ENCODE measurements at regions not wholly inside any gene's neighbourhood (a gene's known extent, or its start where the extent isn't known, plus 50 kb on each side); places are given as distances from the start of the nearest gene placed in this dataset.

DNA sequence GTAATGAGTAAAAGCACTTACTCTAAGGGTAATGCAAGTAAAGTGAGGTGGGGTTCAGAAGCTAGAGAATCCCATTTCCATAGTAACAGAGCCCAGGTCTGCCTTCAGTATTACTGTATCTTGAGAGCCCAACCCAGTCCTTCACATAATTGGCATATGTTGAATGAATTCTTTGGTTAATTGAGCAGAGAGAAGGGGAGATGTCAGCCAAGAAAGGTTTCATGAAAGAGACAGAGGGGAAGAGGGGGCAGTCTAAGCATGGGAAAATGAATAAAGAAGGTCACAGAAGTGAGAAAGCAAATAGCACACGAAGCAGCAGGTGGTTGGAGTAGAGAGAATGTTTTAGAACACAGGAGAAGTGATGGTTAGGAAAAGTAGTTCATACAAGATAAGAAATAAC is 371.1 kb downstream of the SEC23A start:
- no peak for DNase-seq (ENCODE audit: low read depth)
- no peak overlapping the region for H3K4me3 ChIP-seq (ENCODE audit: low read depth, low read length)
- TF ChIP-seq, protein P1, sequence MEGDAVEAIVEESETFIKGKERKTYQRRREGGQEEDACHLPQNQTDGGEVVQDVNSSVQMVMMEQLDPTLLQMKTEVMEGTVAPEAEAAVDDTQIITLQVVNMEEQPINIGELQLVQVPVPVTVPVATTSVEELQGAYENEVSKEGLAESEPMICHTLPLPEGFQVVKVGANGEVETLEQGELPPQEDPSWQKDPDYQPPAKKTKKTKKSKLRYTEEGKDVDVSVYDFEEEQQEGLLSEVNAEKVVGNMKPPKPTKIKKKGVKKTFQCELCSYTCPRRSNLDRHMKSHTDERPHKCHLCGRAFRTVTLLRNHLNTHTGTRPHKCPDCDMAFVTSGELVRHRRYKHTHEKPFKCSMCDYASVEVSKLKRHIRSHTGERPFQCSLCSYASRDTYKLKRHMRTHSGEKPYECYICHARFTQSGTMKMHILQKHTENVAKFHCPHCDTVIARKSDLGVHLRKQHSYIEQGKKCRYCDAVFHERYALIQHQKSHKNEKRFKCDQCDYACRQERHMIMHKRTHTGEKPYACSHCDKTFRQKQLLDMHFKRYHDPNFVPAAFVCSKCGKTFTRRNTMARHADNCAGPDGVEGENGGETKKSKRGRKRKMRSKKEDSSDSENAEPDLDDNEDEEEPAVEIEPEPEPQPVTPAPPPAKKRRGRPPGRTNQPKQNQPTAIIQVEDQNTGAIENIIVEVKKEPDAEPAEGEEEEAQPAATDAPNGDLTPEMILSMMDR (IDR thresholded peaks at IDR 0.05; ENCODE audit: insufficient read depth, low read length) = no peak

DNA sequence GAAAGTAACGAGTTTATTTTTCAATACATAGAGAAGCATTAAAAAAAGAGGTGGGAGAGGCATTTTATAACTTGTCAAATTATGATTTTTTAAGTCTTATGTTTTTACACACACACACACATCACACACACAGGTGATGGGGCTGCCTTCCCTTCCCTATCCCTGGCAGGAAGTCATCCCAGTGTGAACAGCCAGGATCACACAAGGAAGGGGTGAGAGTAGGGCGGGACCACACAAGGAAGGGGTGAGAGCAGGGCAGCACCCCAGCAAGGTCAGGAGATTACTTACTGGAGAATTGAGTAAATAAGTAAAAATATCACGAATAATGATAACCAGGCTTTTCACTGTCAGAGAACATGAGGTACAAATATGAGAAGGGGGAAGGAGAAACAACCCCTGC is 372.6 kb downstream of the SEC23A start:
- TF ChIP-seq, protein P1 (IDR thresholded peaks at IDR 0.05; ENCODE audit: insufficient read depth, low read length) = no peak
- DNase-seq (ENCODE audit: low read depth) = no peak

DNA sequence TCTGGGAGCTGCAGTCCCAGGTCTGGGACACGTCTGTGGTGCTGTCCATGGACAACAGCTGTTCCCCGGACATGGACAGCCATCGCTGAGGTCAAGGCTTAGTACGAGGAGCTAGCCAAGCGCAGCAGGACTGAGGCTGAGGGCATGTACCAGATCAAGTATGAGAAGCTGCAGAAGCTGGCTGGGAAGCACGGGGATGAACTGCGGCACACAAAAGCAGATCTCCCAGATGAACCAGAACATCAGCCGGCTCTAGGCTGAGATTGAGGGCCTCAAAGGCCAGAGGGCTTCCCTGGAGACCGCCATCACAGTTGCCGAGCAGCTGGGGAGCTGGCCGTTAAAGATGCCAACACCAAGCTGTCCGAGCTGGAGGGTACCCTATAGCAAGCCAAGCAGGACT is 375.3 kb downstream of the SEC23A start:
- no peak for DNase-seq (ENCODE audit: low read depth)
- H3K4me3 ChIP-seq (ENCODE audit: low read depth, low read length) = no peak overlapping the region
- TF ChIP-seq, protein P1 (IDR thresholded peaks at IDR 0.05; ENCODE audit: insufficient read depth, low read length) = no peak

More for the DNA sequence above, 372.6 kb downstream of the SEC23A start:
- no peak overlapping the region for H3K4me3 ChIP-seq (ENCODE audit: low read depth, low read length)

DNA sequence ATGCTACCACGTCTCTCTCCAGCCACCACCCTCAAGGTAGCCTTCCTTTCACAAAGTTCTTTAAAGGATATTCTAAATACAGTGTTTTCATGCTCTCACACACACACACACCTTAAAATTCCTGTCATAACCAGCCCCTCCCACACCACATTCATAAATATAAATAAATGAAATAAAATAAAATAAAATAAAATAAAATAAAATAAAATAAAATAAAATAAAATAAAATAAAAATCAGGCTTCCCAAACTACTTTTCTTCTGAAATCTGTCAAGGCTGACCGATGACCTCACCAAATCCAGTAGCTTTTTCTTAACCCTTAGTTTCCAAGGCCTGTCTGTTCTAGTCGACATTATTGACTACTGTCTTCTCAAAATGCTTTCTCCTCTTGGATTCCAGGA is 378.4 kb downstream of the SEC23A start:
- no peak overlapping the region for H3K4me3 ChIP-seq (ENCODE audit: low read depth, low read length)
- DNase-seq (ENCODE audit: low read depth) = no peak
- TF ChIP-seq, protein P1 (IDR thresholded peaks at IDR 0.05; ENCODE audit: insufficient read depth, low read length) = no peak

DNA sequence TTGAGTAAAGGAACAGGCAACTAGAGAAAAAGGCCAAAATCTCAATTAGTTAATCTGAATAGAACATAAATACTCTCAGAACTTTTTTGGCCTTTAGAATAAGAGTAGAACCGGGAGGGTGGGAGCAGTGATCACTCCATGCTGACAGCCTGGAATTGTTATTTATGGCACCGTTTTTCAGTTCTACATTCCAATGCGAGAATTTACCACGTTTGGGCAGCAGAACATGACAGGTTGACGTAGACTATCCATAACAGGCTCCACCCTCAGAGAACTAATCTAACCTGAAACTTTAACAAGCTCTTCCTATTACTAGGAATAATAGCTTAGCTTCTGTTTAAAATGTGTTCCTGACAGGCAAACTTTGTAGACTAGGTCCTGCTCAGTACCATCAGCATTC is 379.1 kb downstream of the SEC23A start:
- TF ChIP-seq, protein P1 (IDR thresholded peaks at IDR 0.05; ENCODE audit: insufficient read depth, low read length) = no peak
- DNase-seq (ENCODE audit: low read depth) = no peak

DNA sequence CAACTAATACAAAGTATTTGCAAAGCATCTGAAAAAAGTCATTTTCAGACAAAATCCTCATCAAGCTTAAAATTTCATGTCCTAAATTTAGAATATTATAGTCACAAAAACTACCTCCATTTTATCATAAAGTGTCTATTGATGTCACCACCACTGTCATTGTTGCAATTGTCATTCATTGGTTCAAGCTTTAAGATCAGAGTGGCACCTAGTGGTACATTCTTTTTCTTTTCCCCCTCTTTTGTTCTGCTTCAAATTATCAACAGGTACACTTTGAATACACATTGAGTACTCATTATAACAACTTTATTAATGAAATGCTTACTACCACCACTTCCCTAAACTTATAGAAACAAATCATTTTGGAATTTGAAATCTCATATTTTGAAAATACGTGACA is 379.8 kb downstream of the SEC23A start:
- no peak overlapping the region for H3K4me3 ChIP-seq (ENCODE audit: low read depth, low read length)
- TF ChIP-seq, protein P1 (IDR thresholded peaks at IDR 0.05; ENCODE audit: insufficient read depth, low read length) = no peak
- DNase-seq (ENCODE audit: low read depth) = no peak

More for the DNA sequence above, 379.1 kb downstream of the SEC23A start:
- H3K4me3 ChIP-seq (ENCODE audit: low read depth, low read length) = no peak overlapping the region

DNA sequence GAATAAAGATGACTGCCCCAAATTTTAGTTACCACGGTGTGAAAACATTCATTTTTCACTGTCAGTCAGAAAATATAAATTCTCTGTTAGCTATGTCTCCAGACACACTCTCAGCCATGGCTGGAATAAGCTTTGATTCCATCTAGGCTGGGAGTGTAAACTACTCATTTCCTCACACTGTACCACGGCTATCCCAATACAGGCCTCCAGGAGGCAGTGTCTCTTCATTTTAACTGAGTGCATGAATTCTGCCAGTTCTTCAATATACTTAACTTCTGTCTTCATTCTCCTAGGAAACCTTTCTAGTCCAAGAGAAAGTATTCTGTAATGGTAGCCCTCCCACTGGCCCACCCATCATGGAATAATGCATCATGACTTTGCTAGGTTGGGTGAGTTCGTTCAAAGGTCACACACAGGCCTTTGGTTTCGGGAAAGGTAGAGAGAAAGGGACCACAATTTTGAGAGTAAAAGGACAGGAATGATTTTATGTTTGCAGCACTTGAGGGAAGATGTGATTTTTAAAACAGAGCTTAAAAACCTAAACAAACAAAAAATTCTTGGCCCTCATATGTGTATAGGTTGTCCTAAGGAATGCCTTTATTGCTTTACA is 381.1 kb downstream of the SEC23A start:
- TF ChIP-seq, protein P1 (IDR thresholded peaks at IDR 0.05; ENCODE audit: insufficient read depth, low read length) = peak; percentile 68
- DNase-seq (ENCODE audit: low read depth) = peak; percentile 43
- H3K4me3 ChIP-seq (ENCODE audit: low read depth, low read length) = no peak overlapping the region
